ENCODE measurements at regions not wholly inside any gene's neighbourhood (a gene's known extent, or its start where the extent isn't known, plus 50 kb on each side); places are given as distances from the start of the nearest gene placed in this dataset.
A peak's percentile ranks its signal among the peaks of the same experiment; 100 is the strongest.

GRCh38 chr22:44623771-44624510 lies 78.1 kb upstream of the PRR5 start:
- no peak for TF ChIP-seq POLR2AphosphoS5 (IDR thresholded peaks at IDR 0.05; ENCODE audit: low read depth, low read length)
- peak; percentile 85 for TF ChIP-seq CTCF (IDR thresholded peaks at IDR 0.05)
- TF ChIP-seq TCF7L2 (IDR thresholded peaks at IDR 0.05; ENCODE audit: low read depth, low read length) = no peak
- POLR2A ChIA-PET = no interaction called here
- H3K4me3 ChIP-seq (ENCODE audit: low read depth in 2 of 2, low read length in 2 of 2) = no peak overlapping the region
- H3K9me3 ChIP-seq (ENCODE audit: control insufficient read depth, insufficient read depth, low read depth, low read length) = no peaks in the 10 kb centered on the region
- H3K27me3 ChIP-seq (ENCODE audit: control insufficient read depth, insufficient read depth, low read length) = no peaks in the 10 kb centered on the region
- peak; percentile 82 for ATAC-seq
- H3K4me1 ChIP-seq (ENCODE audit: control insufficient read depth, insufficient read depth, low read length) = peaks cover 3% of the 10 kb centered on the region; the same call in 1 of the 2 replicates
- CTCF ChIA-PET = interaction anchor here (0.5 to 1.0 kb wide), 5 partner anchors 193 to 635 kb away, joined by 3 to 7 read pairs (median 4); no protein-coding TSS in a partner anchor
- no peak for DNase-seq (ENCODE audit: low read depth, low spot score)
- intact Hi-C loops (cut with micrococcal nuclease; ENCODE audit: unreplicated experiment) = loop anchor here (10.0 kb wide), 2 partner anchors 279 to 539 kb away; no protein-coding TSS in a partner anchor
- in situ Hi-C loops (cut with HindIII; ENCODE audit: low pct_unique_long_range_greater_than_20kb, low sequenced_read_pairs) = no loop called here
- no peak overlapping the region for H3K27ac ChIP-seq (ENCODE audit: low read length)
- no TSS peak for BruUV-seq (replicated peaks)
- no peaks in the 10 kb centered on the region for H3K36me3 ChIP-seq (ENCODE audit: control insufficient read depth, insufficient read depth, low read length)

GRCh38 chr22:44622679-44623078 lies 79.3 kb upstream of the PRR5 start:
- CTCF ChIA-PET = no interaction called here
- TF ChIP-seq POLR2AphosphoS5 (IDR thresholded peaks at IDR 0.05; ENCODE audit: low read depth, low read length) (no peak), REST (IDR thresholded peaks at IDR 0.05; ENCODE audit: insufficient read depth in 1 of 2, low read depth in 2 of 2, low read length in 1 of 2) (no peak), CTCF (IDR thresholded peaks at IDR 0.05) (no peak), SIN3A (IDR thresholded peaks at IDR 0.05; ENCODE audit: borderline replicate concordance, insufficient read depth, low read depth, low read length) (no peak), TCF7L2 (IDR thresholded peaks at IDR 0.05; ENCODE audit: low read depth, low read length) (no peak)
- DNase-seq (ENCODE audit: low read depth, low spot score) = no peak
- no peak overlapping the region for H3K27ac ChIP-seq (ENCODE audit: low read length)
- H3K36me3 ChIP-seq (ENCODE audit: control insufficient read depth, insufficient read depth, low read length) = no peaks in the 10 kb centered on the region
- POLR2A ChIA-PET = no interaction called here
- no peaks in the 10 kb centered on the region for H3K9me3 ChIP-seq (ENCODE audit: control insufficient read depth, insufficient read depth, low read depth, low read length)
- no TSS peak for BruUV-seq (replicated peaks)
- peaks cover 3% of the 10 kb centered on the region; the same call in 1 of the 2 replicates for H3K4me1 ChIP-seq (ENCODE audit: control insufficient read depth, insufficient read depth, low read length)
- in situ Hi-C loops (cut with HindIII; ENCODE audit: low pct_unique_long_range_greater_than_20kb, low sequenced_read_pairs) = no loop called here
- no peak for ATAC-seq
- intact Hi-C loops (cut with micrococcal nuclease; ENCODE audit: unreplicated experiment) = loop anchor here (10.0 kb wide), 2 partner anchors 278 to 538 kb away; no protein-coding TSS in a partner anchor
- no peak overlapping the region for H3K4me3 ChIP-seq (ENCODE audit: low read depth in 2 of 2, low read length in 2 of 2)
- no peaks in the 10 kb centered on the region for H3K27me3 ChIP-seq (ENCODE audit: control insufficient read depth, insufficient read depth, low read length)
